ENCODE measurements at regions not wholly inside any gene's neighbourhood (a gene's known extent, or its start where the extent isn't known, plus 50 kb on each side); places are given as distances from the start of the nearest gene placed in this dataset.
A peak's percentile ranks its signal among the peaks of the same experiment; 100 is the strongest.
"Not testable (repeated sequence)": the region's sequence is repeated elsewhere in the genome, so short reads cannot be mapped to it uniquely, and the experiment has no call there.

- no peak for DNase-seq
Observed at GRCh38 chr21:20445971-20446370, 552.2 kb upstream of the NCAM2 start.

GRCh38 chr21:20451046-20451445 is 547.2 kb upstream of the NCAM2 start:
- no peak for DNase-seq

DNA sequence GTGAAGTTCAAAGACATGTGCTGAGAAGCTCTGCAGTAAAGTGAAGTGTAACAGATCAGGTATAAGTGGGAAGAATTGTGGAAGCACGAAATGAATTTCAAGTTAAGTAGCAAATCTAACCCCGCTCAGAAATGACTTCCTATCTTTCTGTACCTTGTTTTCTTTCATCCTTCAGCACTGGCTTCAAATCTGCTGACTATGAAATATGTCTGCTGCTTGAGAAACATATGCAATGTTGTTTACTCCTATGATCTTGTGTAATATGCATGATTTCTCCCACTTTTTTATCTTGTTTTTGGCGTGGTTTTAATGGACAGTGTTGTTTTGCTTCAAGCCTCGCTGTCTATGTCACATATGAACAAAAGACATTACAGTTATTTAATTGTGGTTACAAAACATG is 545.3 kb upstream of the NCAM2 start:
- no peak for DNase-seq

GRCh38 chr21:20459838-20460237 is 538.4 kb upstream of the NCAM2 start:
- DNase-seq: no peak

DNA sequence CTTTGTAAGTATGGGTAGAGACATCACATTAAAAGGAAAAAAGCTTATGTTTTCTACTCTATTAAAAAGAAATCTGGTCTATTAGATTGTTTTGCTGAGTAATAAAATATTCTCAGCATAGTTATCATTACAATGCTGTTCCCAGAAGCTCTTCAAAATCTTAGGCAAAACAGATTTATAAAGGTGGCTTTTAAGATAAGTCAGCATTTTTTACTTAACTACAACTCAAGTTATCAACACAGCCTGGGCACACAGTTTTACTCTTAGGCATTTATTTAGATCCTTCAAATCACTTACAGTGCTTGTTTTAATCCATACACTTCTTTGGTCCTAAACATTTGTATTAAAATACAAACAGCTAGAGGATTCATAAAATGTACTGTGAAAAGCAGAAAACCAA is 534.8 kb upstream of the NCAM2 start:
- DNase-seq: no peak

GRCh38 chr21:20469361-20469760 is 528.8 kb upstream of the NCAM2 start:
- no peak for DNase-seq

DNA sequence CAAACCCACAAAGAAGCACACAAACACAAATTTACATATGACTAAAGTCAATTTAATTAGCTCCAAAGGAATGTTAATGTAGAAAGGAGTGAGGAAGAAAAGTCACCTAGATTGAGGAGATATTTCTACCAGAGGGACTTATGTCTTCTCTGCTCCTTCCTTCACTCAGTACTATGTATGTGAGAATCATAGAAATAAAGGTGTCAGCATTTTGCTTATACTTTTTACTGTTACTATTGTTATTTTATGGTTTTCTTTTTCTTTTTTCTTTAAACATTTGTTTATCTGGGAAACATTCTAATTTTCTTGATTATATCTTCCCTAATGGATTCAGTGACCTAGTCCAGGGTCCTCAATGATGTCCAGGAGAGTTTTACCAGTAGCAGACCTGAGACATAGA is 511.9 kb upstream of the NCAM2 start:
- no peak for DNase-seq

DNA sequence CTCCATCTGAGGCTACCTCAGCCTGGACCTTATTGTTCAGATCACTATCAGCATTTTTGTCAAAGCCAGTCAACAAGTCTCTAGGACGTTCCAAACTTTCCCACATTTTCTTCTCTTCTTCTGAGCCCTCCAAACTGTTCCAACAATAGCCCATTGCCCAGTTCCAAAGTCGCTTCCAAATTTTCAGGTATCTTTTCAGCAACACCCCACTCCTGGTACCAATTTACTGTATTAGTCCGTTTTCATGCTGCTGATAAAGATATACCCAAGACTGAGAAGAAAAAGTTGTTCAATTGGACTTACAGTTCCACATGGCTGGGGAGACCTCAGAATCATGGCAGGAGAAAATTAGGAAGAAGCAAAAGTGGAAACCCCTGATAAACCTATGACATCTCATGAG is 495.3 kb upstream of the NCAM2 start:
- not testable (repeated sequence) for DNase-seq

DNA sequence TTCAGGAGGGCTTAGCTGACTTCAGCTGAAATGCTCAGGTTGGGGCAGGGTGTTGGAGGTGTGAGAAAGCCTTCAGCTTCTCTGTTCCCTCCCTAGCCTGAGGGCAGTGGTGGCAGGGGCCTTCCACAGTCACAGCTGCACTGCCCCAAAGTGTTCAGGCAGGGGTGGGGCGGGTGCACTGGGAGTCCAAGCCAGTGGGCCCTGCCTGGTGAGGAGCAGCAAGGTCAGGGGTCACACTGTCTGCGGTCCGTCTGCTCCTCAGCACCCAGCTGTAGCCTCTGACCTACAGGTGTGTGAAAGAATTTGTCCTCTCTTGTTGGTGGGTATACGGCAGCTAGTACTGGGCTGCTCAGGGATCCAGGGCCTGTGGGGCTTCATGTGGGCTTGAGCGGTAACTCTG is 490.4 kb upstream of the NCAM2 start:
- DNase-seq: no peak

DNA sequence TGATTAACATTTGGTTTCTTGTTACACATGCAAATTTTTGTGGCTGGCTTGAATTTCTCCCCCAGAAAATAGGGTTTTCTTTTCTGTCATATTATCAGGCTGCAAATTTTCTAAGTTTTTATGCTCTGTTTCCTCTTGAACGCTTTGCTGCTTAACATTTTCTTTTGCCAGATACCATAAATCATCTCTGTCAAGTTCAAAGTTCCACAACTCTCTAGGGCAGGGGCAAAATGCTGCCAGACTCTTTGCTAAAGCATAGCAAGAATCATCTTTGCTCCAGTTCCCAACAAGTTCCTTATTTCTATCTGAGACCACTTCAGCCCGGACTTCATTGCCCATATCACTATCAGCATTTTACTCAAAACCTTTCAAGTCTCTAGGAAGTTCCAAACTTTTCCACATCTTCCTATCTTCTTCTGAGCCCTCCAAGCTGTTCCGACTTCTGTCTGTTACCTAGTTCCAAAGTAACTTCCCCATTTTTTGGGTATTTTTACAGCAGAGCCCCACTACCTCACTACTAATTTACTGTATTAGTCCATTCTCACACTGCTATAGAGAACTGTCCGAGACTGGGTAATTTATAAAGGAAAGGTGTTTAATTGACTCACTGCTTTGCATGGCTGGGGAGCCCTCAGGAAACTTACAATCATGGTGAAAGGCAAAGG is 486.9 kb upstream of the NCAM2 start:
- no peak for DNase-seq

GRCh38 chr21:20515446-20515845 is 482.8 kb upstream of the NCAM2 start:
- DNase-seq: peak in 1 of 2 experiments; percentile 10

- DNase-seq: no peak
Observed at GRCh38 chr21:20519076-20519475, 479.1 kb upstream of the NCAM2 start.

DNA sequence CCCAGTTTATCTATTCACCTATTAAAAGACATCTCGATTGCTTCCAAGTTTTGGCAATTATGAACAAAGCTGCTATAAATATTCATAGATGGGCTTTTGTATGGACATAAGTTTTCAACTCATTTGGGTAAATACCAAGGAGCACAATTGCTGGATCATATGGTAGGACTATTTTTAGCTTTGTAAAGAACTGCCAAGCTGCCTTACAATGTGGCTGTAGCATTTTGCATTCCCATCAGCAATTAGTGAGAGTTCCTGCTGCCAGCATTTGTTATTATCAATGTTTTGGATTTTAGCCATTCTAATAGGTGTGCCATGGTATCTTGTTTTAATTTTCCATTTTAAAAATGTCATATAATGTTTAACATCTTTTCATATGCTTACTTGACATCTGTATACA is 475.6 kb upstream of the NCAM2 start:
- peak in 1 of 2 experiments; percentile 44 for DNase-seq

GRCh38 chr21:20523191-20523590 is 475.0 kb upstream of the NCAM2 start:
- DNase-seq: no peak

DNA sequence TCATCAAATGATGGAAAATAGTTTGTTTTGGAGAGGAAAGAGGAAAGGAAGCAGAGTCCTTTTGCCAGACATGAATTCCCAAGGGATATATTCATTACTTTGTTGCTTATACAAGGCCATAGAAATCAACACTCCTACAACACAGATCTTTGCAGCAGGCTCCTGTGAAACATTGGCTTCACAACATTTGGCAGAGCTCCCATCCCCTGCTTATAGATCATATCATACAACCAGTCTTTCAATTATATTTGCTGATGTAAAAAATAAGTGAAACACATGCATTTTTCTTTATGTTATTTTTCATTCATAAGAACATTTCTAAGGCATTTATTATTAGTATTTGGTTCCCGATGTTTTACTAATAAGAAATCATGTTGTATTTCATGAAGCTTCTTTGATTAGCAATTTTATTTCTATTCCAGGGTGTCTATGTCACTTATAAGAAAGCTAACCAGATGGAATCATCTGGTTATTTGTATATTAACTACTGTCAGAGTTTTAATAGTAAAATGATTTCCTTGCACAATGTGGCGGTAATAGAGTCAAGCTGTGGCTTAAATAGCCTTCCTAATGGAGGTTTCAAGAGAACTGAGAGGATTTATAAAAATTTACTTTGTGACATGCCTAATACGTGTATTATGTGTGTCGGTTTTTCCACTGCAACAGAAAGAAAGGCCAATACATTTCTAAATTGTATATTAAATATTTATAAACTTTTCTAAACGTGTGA is 470.3 kb upstream of the NCAM2 start:
- peak; percentile 56 to 72 for DNase-seq

- no peak for DNase-seq
Observed at GRCh38 chr21:20537130-20537529, 461.1 kb upstream of the NCAM2 start.

GRCh38 chr21:20538039-20538658 is 460.1 kb upstream of the NCAM2 start:
- DNase-seq: no peak

GRCh38 chr21:20545454-20545853 is 452.8 kb upstream of the NCAM2 start:
- DNase-seq: no peak

DNA sequence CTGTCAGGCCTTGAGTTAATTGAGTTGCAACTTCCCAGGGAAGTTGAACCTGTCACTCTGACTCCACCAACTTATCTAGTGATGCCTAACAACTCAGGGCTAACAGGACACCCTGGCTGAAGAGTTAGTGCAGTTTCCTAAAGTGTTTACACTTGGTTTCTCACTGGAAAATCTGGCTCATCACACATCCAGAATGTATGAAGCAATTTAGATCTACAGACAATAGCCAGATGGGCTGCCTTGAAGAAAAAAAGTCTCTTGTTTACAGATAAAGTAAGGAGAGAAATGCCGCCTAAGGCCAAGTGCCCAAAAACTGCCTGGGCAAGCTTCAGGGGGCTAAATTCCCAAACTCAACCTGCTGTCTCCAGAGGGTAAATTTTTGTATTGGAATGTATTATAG is 446.3 kb upstream of the NCAM2 start:
- DNase-seq: peak in 1 of 2 experiments; percentile 17

DNA sequence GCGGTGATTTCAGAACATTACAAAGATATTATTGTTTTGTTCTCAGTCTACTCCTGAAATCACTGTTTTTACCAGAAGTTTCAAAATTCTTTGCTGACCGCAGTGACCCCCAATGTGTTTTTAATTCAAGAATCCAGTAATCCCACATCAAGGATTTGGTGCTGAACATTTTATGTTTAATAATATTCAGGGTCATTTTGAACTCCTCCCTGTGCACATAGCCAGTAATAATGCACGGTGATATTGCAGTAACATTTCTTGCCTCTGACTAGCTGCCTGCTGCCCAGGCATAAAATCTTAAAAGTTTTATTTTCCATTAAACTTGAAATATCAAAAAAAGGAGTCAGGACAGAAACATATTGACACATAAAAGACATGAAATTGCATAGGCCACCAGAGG is 443.4 kb upstream of the NCAM2 start:
- DNase-seq: no peak

- DNase-seq: peak in 1 of 2 experiments; percentile 24
Observed at GRCh38 chr21:20570824-20571232, 427.4 kb upstream of the NCAM2 start.

- DNase-seq: no peak
Observed at GRCh38 chr21:20572582-20572981, 425.6 kb upstream of the NCAM2 start.

GRCh38 chr21:20581361-20581760 is 416.8 kb upstream of the NCAM2 start:
- DNase-seq: no peak

GRCh38 chr21:20591284-20591683 is 406.9 kb upstream of the NCAM2 start:
- no peak for DNase-seq

All from NCI-H446 (cell line).